ENCODE measurements at regions not wholly inside any gene's neighbourhood (a gene's known extent, or its start where the extent isn't known, plus 50 kb on each side); places are given as distances from the start of the nearest gene placed in this dataset.

DNA sequence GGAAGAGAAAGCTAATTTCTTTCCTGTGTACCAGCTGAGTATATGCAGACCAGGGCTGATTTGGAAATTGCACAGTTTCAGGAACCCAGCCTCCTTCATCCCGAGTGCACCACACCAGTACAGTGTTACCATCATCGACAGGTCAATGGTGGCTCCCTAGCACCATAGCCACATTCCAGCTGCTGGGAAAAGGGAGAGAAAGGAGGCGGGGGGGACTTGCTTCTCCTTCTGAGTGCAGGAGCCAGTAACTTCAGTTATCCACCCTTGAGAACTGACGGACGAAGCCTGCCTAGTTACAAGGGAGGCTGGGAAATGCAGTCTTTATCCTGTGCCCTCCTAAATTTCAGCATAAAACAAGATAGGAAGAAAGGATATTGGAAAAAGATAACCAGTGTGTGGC is 129.7 kb upstream of the PRICKLE2 start:
- TF ChIP-seq SP1 (IDR thresholded peaks at IDR 0.05) = no peak
- TF ChIP-seq TARDBP (IDR thresholded peaks at IDR 0.05) = no peak
- no peak for TF ChIP-seq LEF1 (IDR thresholded peaks at IDR 0.05; ENCODE audit: borderline replicate concordance)
- TF ChIP-seq FOXM1 (IDR thresholded peaks at IDR 0.05; ENCODE audit: borderline replicate concordance) = no peak
- TF ChIP-seq SUZ12 (IDR thresholded peaks at IDR 0.05) = no peak
- no peak for TF ChIP-seq ZNF384 (IDR thresholded peaks at IDR 0.05)
- TF ChIP-seq FOXK2 (IDR thresholded peaks at IDR 0.05) = no peak
- TF ChIP-seq ARNT (IDR thresholded peaks at IDR 0.05) = no peak
- no peak for TF ChIP-seq HDGF (IDR thresholded peaks at IDR 0.05; ENCODE audit: borderline replicate concordance)
- no peak for TF ChIP-seq L3MBTL2 (conservative IDR thresholded peaks at IDR 0.05)
- TF ChIP-seq CTBP1 (IDR thresholded peaks at IDR 0.05; ENCODE audit: borderline replicate concordance) = no peak
- TF ChIP-seq ELF4 (IDR thresholded peaks at IDR 0.05) = no peak
- no peak for TF ChIP-seq FOXA1 (IDR thresholded peaks at IDR 0.05)
